OCI-LY1 (cell line): ENCODE measurements at regions not wholly inside any gene's neighbourhood (a gene's known extent, or its start where the extent isn't known, plus 50 kb on each side); places are given as distances from the start of the nearest gene placed in this dataset.

Experiments used
- H2AFZ ChIP-seq: fragments of 200-600 bp; sonication (generic), shearing (Covaris generic); 2 replicates; pipeline ENCODE4 v1.6.0; 2014; ENCODE audit warnings: antibody characterized with exemption, mild to moderate bottlenecking, low read length
- H3F3A ChIP-seq: fragments of 200-600 bp; sonication (generic), shearing (Covaris generic); 2 replicates; pipeline ENCODE4 v1.6.0; 2014; ENCODE audit warnings: mild to moderate bottlenecking, antibody characterized with exemption, low read length, moderate library complexity; ENCODE audit not compliant: insufficient read depth
- H3K27ac ChIP-seq: fragments of 200-600 bp; sonication (generic); 2 replicates; pipeline ENCODE4 v1.5.1; 2014; ENCODE audit warnings: low read length, mixed run types, mild to moderate bottlenecking, low read depth; ENCODE audit not compliant: poor library complexity, severe bottlenecking
- H3K27me3 ChIP-seq: fragments of 200-600 bp; sonication (generic); 2 replicates; pipeline ENCODE4 v1.6.0; 2014; ENCODE audit warnings: antibody characterized with exemption, mild to moderate bottlenecking, low read length, moderate library complexity; ENCODE audit not compliant: insufficient read depth
- H3K36me3 ChIP-seq: fragments of 200-600 bp; sonication (generic); 2 replicates; pipeline ENCODE4 v1.6.1; 2014; ENCODE audit warnings: mild to moderate bottlenecking, antibody characterized with exemption, low read length, moderate library complexity, mixed read lengths; ENCODE audit not compliant: insufficient read depth
- H3K4me1 ChIP-seq: fragments of 200-600 bp; sonication (generic); 2 replicates; pipeline ENCODE4 v1.5.1; 2014; ENCODE audit warnings: mild to moderate bottlenecking, low read length, moderate library complexity; ENCODE audit not compliant: insufficient read depth, severe bottlenecking
- H3K4me2 ChIP-seq: fragments of 200-600 bp; sonication (generic), shearing (Covaris generic); 2 replicates; pipeline ENCODE4 v1.6.1; 2014; ENCODE audit warnings: low read length
- H3K4me3 ChIP-seq: fragments of 200-600 bp; sonication (generic); 2 replicates; pipeline ENCODE4 v1.5.1; 2014; ENCODE audit warnings: low read length, low read depth, mild to moderate bottlenecking, mixed read lengths; ENCODE audit not compliant: poor library complexity, severe bottlenecking
- H3K79me2 ChIP-seq: fragments of 200-600 bp; shearing (Covaris generic); 2 replicates; pipeline ENCODE4 v1.6.1; 2016; ENCODE audit warnings: mixed run types, low read length, mixed read lengths; ENCODE audit not compliant: insufficient read depth
- H3K9ac ChIP-seq: fragments of 200-600 bp; sonication (generic), shearing (Covaris generic); 2 replicates; pipeline ENCODE4 v1.6.1; 2014; ENCODE audit warnings: mild to moderate bottlenecking, low read length, mixed read lengths
- H3K9me2 ChIP-seq: fragments of 200-600 bp; sonication (generic), shearing (Covaris generic); 2 replicates; pipeline ENCODE4 v1.6.1; 2014; ENCODE audit warnings: low read depth, mild to moderate bottlenecking, low read length, mixed read lengths
- H3K9me3 ChIP-seq: fragments of 200-600 bp; shearing (Covaris generic); 2 replicates; pipeline ENCODE4 v1.6.1; 2014; ENCODE audit warnings: low read length, mixed read lengths
- H4K20me1 ChIP-seq: fragments of 200-600 bp; sonication (generic), shearing (Covaris generic); 2 replicates; pipeline ENCODE4 v1.6.0; 2016; ENCODE audit warnings: mild to moderate bottlenecking, low read length; ENCODE audit not compliant: insufficient read depth
- EZH2 ChIP-seq: fragments of 200-600 bp; sonication (generic), shearing (Covaris generic); IDR thresholded peaks from 2 replicates; pipeline ENCODE4 v1.8.0; 2017; ENCODE audit warnings: borderline replicate concordance, mixed run types, mild to moderate bottlenecking, antibody characterized with exemption, low read length, moderate library complexity, mixed read lengths
- TF ChIP-seq, protein P1 (sequence below): fragments of 200-600 bp; sonication (generic), shearing (Covaris generic); IDR thresholded peaks from 2 replicates; pipeline ENCODE4 v1.5.1; 2017; ENCODE audit warnings: mild to moderate bottlenecking, antibody characterized with exemption, low read length, moderate library complexity, mixed read lengths

DNA sequence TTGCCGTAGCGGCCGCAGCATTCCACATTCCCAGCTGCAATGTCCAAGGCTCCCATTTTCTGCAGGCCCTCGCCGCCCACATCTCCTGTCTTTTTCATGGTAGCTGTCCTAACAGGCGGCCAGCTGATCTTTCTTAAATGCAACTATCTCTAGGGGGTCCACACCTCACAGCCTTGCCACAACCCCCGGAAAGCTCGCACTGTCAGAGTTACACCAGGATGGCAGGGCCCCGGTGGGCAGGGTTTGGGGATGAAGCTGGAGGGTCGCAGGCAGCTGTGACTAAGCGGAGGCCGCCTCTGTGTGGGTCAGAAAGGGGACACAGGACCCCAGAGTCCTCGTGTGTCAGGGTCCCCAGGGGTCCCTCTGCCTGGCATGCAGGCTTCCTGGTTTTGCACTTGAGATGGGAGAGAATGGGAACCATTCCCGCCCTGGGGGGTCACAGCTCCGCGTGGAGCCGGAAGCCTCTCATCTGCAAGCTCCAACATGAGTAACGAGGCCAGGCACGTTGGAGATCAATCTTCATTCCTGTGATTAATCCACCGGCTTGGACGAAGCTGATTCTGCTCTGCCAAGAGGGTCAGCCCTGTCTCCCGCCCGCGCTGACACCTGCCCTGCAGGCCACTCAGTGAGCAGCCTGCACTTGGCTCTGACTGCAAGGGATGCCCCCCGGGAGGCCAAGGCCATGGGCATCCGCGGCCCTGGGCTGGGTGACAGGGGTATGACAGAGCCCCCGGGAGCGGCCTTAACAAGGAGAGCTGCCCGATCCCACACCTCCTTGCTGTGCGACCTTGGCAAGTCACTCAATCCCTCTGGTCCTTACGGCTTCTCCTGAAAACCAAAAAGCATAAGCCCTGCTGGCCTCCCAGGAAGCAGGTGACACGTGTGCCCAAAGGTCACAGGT is 97.9 kb downstream of the ADRA2C start:
- no peak overlapping the region for H3K4me2 ChIP-seq
- H2AFZ ChIP-seq, result no peak overlapping the region
- no peak overlapping the region for H3K27ac ChIP-seq
- H3F3A ChIP-seq, result no peaks in the 10 kb centered on the region
- H3K4me1 ChIP-seq, result no peaks in the 10 kb centered on the region
- H3K79me2 ChIP-seq, result no peaks in the 10 kb centered on the region
- TF ChIP-seq, protein P1, sequence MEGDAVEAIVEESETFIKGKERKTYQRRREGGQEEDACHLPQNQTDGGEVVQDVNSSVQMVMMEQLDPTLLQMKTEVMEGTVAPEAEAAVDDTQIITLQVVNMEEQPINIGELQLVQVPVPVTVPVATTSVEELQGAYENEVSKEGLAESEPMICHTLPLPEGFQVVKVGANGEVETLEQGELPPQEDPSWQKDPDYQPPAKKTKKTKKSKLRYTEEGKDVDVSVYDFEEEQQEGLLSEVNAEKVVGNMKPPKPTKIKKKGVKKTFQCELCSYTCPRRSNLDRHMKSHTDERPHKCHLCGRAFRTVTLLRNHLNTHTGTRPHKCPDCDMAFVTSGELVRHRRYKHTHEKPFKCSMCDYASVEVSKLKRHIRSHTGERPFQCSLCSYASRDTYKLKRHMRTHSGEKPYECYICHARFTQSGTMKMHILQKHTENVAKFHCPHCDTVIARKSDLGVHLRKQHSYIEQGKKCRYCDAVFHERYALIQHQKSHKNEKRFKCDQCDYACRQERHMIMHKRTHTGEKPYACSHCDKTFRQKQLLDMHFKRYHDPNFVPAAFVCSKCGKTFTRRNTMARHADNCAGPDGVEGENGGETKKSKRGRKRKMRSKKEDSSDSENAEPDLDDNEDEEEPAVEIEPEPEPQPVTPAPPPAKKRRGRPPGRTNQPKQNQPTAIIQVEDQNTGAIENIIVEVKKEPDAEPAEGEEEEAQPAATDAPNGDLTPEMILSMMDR, result no peak
- no peak for TF ChIP-seq EZH2
- no peak overlapping the region for H3K4me3 ChIP-seq
- no peaks in the 10 kb centered on the region for H3K36me3 ChIP-seq
- no peak overlapping the region for H3K9ac ChIP-seq
- H3K9me2 ChIP-seq, result no peaks in the 10 kb centered on the region
- H4K20me1 ChIP-seq, result no peaks in the 10 kb centered on the region
- H3K9me3 ChIP-seq, result no peaks in the 10 kb centered on the region
- H3K27me3 ChIP-seq, result no peaks in the 10 kb centered on the region

DNA sequence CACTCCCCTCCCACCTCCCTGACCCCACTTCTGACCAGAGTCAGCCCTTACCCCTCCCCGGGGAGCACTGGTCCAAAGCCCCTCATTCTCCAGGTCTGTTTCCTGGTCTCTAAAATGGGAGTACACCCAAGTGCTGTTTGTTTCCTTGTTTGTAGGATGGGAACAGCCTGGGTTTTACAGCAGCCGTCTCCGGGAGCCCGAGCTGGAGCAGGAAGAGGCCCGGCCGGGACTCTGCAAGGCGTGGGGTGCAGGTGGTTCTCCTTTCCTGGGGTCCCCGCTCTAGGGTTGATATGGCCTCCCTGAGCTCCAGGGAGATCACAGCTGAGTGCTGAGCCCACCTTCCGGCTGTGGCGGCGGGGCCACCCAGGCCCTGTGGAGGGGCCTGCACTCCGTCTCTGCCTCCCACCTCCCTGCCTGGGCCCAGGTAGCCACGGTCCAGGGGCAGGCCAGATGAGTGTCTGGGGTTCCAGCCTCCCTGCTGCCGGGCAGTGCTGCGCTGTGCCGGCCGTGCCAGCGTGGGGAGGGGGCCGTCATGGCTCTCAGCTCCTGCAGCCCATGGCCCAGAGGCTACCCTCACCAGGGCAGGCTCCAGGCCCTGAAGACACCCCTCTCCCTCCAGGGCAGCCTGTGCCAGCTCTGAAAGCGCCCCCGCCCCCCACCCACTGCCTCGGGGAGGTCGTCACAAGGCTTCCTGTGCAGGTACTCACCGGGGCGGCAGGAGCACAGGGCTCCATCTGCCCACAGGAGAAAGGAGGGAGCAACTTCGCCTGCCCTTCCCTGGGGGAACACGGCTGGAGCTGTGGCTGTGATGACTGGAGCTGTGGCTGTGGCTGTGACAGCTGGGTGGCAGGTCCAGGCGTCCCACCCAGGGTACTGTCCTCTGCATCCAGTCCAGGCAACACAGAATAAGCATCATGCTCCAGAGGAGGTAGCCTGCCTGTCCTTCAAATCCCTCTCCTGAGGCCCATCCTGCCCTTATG is 98.8 kb downstream of the ADRA2C start:
- no peaks in the 10 kb centered on the region for H3K36me3 ChIP-seq
- H3K9me2 ChIP-seq, result no peaks in the 10 kb centered on the region
- H2AFZ ChIP-seq, result no peak overlapping the region
- TF ChIP-seq EZH2, result no peak
- TF ChIP-seq, protein P1, result no peak
- H3K27ac ChIP-seq, result no peak overlapping the region
- no peaks in the 10 kb centered on the region for H3K4me1 ChIP-seq
- H3K9me3 ChIP-seq, result no peaks in the 10 kb centered on the region
- no peak overlapping the region for H3K9ac ChIP-seq
- H4K20me1 ChIP-seq, result no peaks in the 10 kb centered on the region
- no peaks in the 10 kb centered on the region for H3K79me2 ChIP-seq
- H3K4me2 ChIP-seq, result no peak overlapping the region
- H3F3A ChIP-seq, result no peaks in the 10 kb centered on the region
- no peak overlapping the region for H3K4me3 ChIP-seq
- H3K27me3 ChIP-seq, result no peaks in the 10 kb centered on the region

DNA sequence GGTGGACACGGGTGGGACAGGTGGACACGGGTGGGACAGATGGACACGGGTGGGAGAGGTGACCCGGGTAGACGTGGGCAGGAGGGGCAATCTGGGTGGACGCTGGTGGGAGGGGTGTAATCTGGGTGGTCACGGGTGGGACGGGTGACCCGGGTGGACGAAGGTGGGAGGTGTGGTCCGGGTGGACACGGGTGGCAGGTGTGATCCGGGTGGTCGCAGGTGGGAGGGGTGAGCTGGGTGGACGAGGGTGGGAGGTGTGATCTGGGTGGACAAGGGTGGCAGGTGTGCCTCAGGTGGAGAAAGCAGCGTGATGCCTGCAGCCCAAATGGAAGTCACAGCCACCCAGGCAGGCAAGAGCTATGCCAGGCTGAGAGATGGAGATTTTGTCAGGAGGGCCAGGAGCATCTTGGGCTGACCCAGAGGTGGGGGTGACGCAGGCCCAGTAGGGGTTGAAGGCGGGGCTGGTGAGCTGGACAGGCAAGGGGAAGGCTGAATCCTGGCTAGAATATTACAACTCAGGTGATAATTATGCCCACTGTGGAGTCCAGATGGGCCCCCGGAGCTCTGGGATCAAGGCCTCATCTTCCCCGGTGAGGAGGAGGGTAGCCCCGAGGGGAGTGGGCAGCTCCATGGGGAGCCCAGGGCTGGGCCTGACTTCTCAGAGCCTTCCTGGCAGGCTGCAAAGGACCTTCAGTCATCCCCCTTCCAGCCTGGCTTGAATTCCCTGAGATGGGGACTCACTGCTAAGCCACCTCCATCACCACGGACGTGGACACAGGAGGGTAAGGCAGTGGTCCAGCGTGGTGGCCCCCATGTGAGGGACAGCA is 100.0 kb downstream of the ADRA2C start:
- Histone ChIP-seq H3F3A (no peaks in the 10 kb centered on the region), H3K27ac (no peak overlapping the region), H3K9me3 (no peaks in the 10 kb centered on the region), H3K9ac (no peak overlapping the region), H4K20me1 (no peaks in the 10 kb centered on the region), H3K79me2 (no peaks in the 10 kb centered on the region), H3K4me2 (no peak overlapping the region), H3K36me3 (no peaks in the 10 kb centered on the region), H3K4me1 (no peaks in the 10 kb centered on the region), H3K4me3 (no peak overlapping the region), H2AFZ (no peak overlapping the region), H3K27me3 (no peaks in the 10 kb centered on the region), H3K9me2 (no peaks in the 10 kb centered on the region)
- TF ChIP-seq, protein P1, result no peak
- TF ChIP-seq EZH2, result no peak
